ENCODE measurements at regions not wholly inside any gene's neighbourhood (a gene's known extent, or its start where the extent isn't known, plus 50 kb on each side); places are given as distances from the start of the nearest gene placed in this dataset.

DNA sequence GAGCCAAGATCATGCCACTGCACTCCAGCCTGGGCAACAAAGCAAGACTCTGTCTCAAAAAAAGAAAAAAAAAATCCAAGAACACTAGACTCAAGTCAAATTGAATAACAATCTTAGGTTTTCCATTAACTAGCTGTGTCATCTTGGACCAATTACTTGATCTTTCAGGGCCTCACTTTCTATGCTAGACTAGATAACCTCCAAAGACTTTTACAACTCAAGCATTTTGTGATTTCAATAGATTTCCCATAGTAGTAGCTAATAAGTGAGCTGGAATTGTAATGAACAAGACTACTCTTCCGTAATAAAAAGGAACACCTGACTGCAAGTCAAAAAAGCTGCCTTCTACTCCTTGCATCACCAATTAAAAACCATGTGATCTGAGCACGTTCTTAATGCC lies 127.0 kb upstream of the SSTR1 start:
- Mint-ChIP-seq H3K4me3 (ENCODE audit: low read depth, unreplicated experiment) (no peak overlapping the region), H3K27ac (ENCODE audit: unreplicated experiment) (no peak overlapping the region), H3K9me3 (ENCODE audit: low read depth, unreplicated experiment) (no peaks in the 10 kb centered on the region), H3K4me1 (ENCODE audit: low read depth, unreplicated experiment) (peaks cover 22% of the 10 kb centered on the region), H3K36me3 (ENCODE audit: insufficient read depth, unreplicated experiment) (no peaks in the 10 kb centered on the region), H3K27me3 (ENCODE audit: unreplicated experiment) (no peaks in the 10 kb centered on the region)
- DNase-seq: no peak
- CTCF ChIA-PET: no interaction called here
- no peak for TF ChIP-seq CTCF (IDR thresholded peaks at IDR 0.05; ENCODE audit: unreplicated experiment)
- no TSS peak for BruUV-seq (replicated peaks)
- intact Hi-C loops (cut with micrococcal nuclease; ENCODE audit: unreplicated experiment): no loop called here

GRCh38 chr14:38083039-38083438 lies 124.7 kb upstream of the SSTR1 start:
- Mint-ChIP-seq H3K36me3 (ENCODE audit: insufficient read depth, unreplicated experiment) (no peaks in the 10 kb centered on the region), H3K4me3 (ENCODE audit: low read depth, unreplicated experiment) (no peak overlapping the region), H3K27me3 (ENCODE audit: unreplicated experiment) (no peaks in the 10 kb centered on the region), H3K4me1 (ENCODE audit: low read depth, unreplicated experiment) (peaks cover 19% of the 10 kb centered on the region), H3K9me3 (ENCODE audit: low read depth, unreplicated experiment) (no peaks in the 10 kb centered on the region), H3K27ac (ENCODE audit: unreplicated experiment) (no peak overlapping the region)
- no peak for TF ChIP-seq CTCF (IDR thresholded peaks at IDR 0.05; ENCODE audit: unreplicated experiment)
- no peak for DNase-seq
- CTCF ChIA-PET: no interaction called here
- intact Hi-C loops (cut with micrococcal nuclease; ENCODE audit: unreplicated experiment): no loop called here
- BruUV-seq (replicated peaks): no TSS peak

DNA sequence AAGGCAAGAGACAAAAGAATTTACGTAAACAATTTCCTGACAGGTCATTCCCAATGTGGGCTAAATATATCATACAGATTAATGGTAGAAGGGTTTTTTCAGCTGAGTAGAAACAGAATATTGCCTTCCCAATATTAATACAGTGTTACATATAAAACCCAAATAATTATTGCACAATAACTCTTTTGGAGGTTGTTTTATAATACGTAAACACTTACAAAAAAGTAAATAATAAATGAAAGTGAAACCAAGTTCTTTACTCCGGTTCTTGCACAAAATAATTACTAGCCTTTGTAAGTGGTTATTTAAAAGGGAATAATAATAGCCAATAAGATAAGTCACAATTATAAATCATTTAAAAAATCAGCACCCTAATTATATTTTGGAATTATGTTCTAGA lies 118.6 kb upstream of the SSTR1 start:
- no peak for TF ChIP-seq CTCF (IDR thresholded peaks at IDR 0.05; ENCODE audit: unreplicated experiment)
- intact Hi-C loops (cut with micrococcal nuclease; ENCODE audit: unreplicated experiment): no loop called here
- H3K4me1 Mint-ChIP-seq (ENCODE audit: low read depth, unreplicated experiment): no peaks in the 10 kb centered on the region
- no peaks in the 10 kb centered on the region for H3K27me3 Mint-ChIP-seq (ENCODE audit: unreplicated experiment)
- CTCF ChIA-PET: no interaction called here
- BruUV-seq (replicated peaks): no TSS peak
- H3K27ac Mint-ChIP-seq (ENCODE audit: unreplicated experiment): no peak overlapping the region
- peaks cover 3% of the 10 kb centered on the region for H3K9me3 Mint-ChIP-seq (ENCODE audit: low read depth, unreplicated experiment)
- no peak overlapping the region for H3K4me3 Mint-ChIP-seq (ENCODE audit: low read depth, unreplicated experiment)
- DNase-seq: no peak
- H3K36me3 Mint-ChIP-seq (ENCODE audit: insufficient read depth, unreplicated experiment): no peaks in the 10 kb centered on the region

GRCh38 chr14:38090506-38090905 lies 117.2 kb upstream of the SSTR1 start:
- Mint-ChIP-seq H3K4me1 (ENCODE audit: low read depth, unreplicated experiment) (no peaks in the 10 kb centered on the region), H3K36me3 (ENCODE audit: insufficient read depth, unreplicated experiment) (no peaks in the 10 kb centered on the region), H3K9me3 (ENCODE audit: low read depth, unreplicated experiment) (peaks cover 3% of the 10 kb centered on the region), H3K27me3 (ENCODE audit: unreplicated experiment) (no peaks in the 10 kb centered on the region), H3K27ac (ENCODE audit: unreplicated experiment) (no peak overlapping the region), H3K4me3 (ENCODE audit: low read depth, unreplicated experiment) (no peak overlapping the region)
- TF ChIP-seq CTCF (IDR thresholded peaks at IDR 0.05; ENCODE audit: unreplicated experiment): no peak
- CTCF ChIA-PET: no interaction called here
- intact Hi-C loops (cut with micrococcal nuclease; ENCODE audit: unreplicated experiment): no loop called here
- no peak for DNase-seq
- BruUV-seq (replicated peaks): no TSS peak

Measured in Calu3 (cell line).